ENCODE measurements at regions not wholly inside any gene's neighbourhood (a gene's known extent, or its start where the extent isn't known, plus 50 kb on each side); places are given as distances from the start of the nearest gene placed in this dataset.

- H3K27ac ChIP-seq (ENCODE audit: insufficient read length, low read depth, low read length): no peak overlapping the region
- H3K18ac ChIP-seq (ENCODE audit: insufficient read length, low read depth, low read length): no peak overlapping the region
- peaks cover 4 to 5% of the 10 kb centered on the region in 2 experiments; a peak in 2 of 4 replicates for H3K4me1 Mint-ChIP-seq
- no peak overlapping the region for H3K23ac ChIP-seq (ENCODE audit: insufficient read length, low read depth, low read length)
- H3K23me2 ChIP-seq (ENCODE audit: insufficient read length, low read depth, low read length, poor library complexity, severe bottlenecking): no peaks in the 10 kb centered on the region
- H3K27ac Mint-ChIP-seq: no peak overlapping the region
- no peaks in the 10 kb centered on the region for H4K20me1 ChIP-seq (ENCODE audit: control insufficient read depth, insufficient read depth, insufficient read length)
- WGBS (ENCODE audit: extremely low coverage, insufficient read length, low lambda C conversion rate): no CpG with 5 or more reads among the region's 2 CpGs
- H3K27me3 Mint-ChIP-seq (ENCODE audit: low read depth): no peaks in the 10 kb centered on the region
- H3K9me3 Mint-ChIP-seq: no peaks in the 10 kb centered on the region
- H3K4me3 Mint-ChIP-seq: no peak overlapping the region
- H2BK15ac ChIP-seq (ENCODE audit: low read depth, low read length): no peak overlapping the region
- no peak overlapping the region for H2AK5ac ChIP-seq (ENCODE audit: insufficient read length, low read length)
- no peak overlapping the region for H3K4ac ChIP-seq (ENCODE audit: low read depth, low read length)
- H4K5ac ChIP-seq (ENCODE audit: insufficient read length, low read depth, low read length): no peak overlapping the region
- no peak overlapping the region for H3K14ac ChIP-seq (ENCODE audit: insufficient read depth, low read length)
- H3K4me1 ChIP-seq (ENCODE audit: insufficient read depth, low read length): no peaks in the 10 kb centered on the region
- no peak overlapping the region for H2BK5ac ChIP-seq (ENCODE audit: insufficient read length, low read length)
- no peak overlapping the region for H2BK12ac ChIP-seq (ENCODE audit: insufficient read length, low read depth, low read length)
- no peak for DNase-seq
- no peak overlapping the region for H3K9ac ChIP-seq (ENCODE audit: extremely low read depth, insufficient read length, low read length)
- no peak overlapping the region for H3T11ph ChIP-seq (ENCODE audit: low read length)
- no peak overlapping the region for H4K8ac ChIP-seq (replicated peaks; ENCODE audit: insufficient read length, low read depth, low read length)
- no peak overlapping the region for H3K56ac ChIP-seq (ENCODE audit: insufficient read length, low read depth, low read length)
- no peak overlapping the region for H2BK120ac ChIP-seq (ENCODE audit: low read depth, low read length, poor library complexity, severe bottlenecking)
- TF ChIP-seq CTCF (conservative IDR thresholded peaks at IDR 0.05): no peak
- H3K9me3 ChIP-seq (ENCODE audit: control insufficient read depth, low read depth, low read length): no peaks in the 10 kb centered on the region
- H3K79me1 ChIP-seq (ENCODE audit: insufficient read depth, low read depth, low read length, poor library complexity, severe bottlenecking): no peaks in the 10 kb centered on the region
- no peak overlapping the region for H4K91ac ChIP-seq (ENCODE audit: insufficient read length, low read depth, low read length)
- no peak overlapping the region for H2AFZ ChIP-seq (ENCODE audit: low read length)
- H3K4me2 ChIP-seq (ENCODE audit: insufficient read depth, insufficient read length, low read length): no peak overlapping the region
- H3K36me3 Mint-ChIP-seq (ENCODE audit: insufficient read depth in 1 of 3, low read depth in 3 of 3): no peaks in the 10 kb centered on the region
- H3K27me3 ChIP-seq (ENCODE audit: insufficient read depth, low read length): no peaks in the 10 kb centered on the region
- no peaks in the 10 kb centered on the region for H3K79me2 ChIP-seq (ENCODE audit: insufficient read depth, low read length)
- H2BK20ac ChIP-seq (ENCODE audit: low read depth, low read length, poor library complexity, severe bottlenecking): no peak overlapping the region
These were observed 524.8 kb downstream of the PPARGC1A start for GRCh38 chr4:23365086-23365485.
